Small intestine (tissue), 7 donors: ENCODE measurements at regions not wholly inside any gene's neighbourhood (a gene's known extent, or its start where the extent isn't known, plus 50 kb on each side); places are given as distances from the start of the nearest gene placed in this dataset.

Experiments used
- DNase-seq, 2 donors: peaks; one replicate each; pipeline versions ENCODE4 v3.0.0 to v3.0.0-alpha.2; 2013
- FAIRE-seq: peaks from 2 replicates; lab custom pipeline; 2012; peaks lifted over from hg19 to GRCh38; lab: Jason Lieb, UNC
- H3K27ac ChIP-seq, 3 donors: one replicate each; pipeline ENCODE4 v1.5.1; 2013; ENCODE audit warnings: low read length in 2 of 3, mild to moderate bottlenecking in 2 of 3, control low read depth in 1 of 3, inconsistent platforms in 1 of 3, low read depth in 1 of 3, moderate library complexity in 1 of 3
- H3K27me3 ChIP-seq, 3 donors: one replicate each; pipeline ENCODE4 v1.6.1; 2013; ENCODE audit warnings: low read length in 3 of 3, inconsistent platforms in 1 of 3; ENCODE audit not compliant: control insufficient read depth in 3 of 3, insufficient read depth in 3 of 3
- H3K36me3 ChIP-seq, 3 donors: one replicate each; pipeline ENCODE4 v1.6.1; 2013; ENCODE audit warnings: low read length in 3 of 3, inconsistent platforms in 1 of 3, low read depth in 1 of 3, mild to moderate bottlenecking in 1 of 3, moderate library complexity in 1 of 3; ENCODE audit not compliant: control insufficient read depth in 3 of 3, insufficient read depth in 2 of 3
- H3K4me1 ChIP-seq, 3 donors: one replicate each; pipeline ENCODE4 v1.6.1; 2013; ENCODE audit warnings: low read length in 2 of 3, inconsistent platforms in 1 of 3, low read depth in 1 of 3, mild to moderate bottlenecking in 1 of 3, moderate library complexity in 1 of 3; ENCODE audit not compliant: control insufficient read depth in 3 of 3, insufficient read depth in 2 of 3
- H3K4me3 ChIP-seq, 3 donors: one replicate each; pipeline ENCODE4 v1.5.1; 2013; ENCODE audit warnings: low read length in 3 of 3, control low read depth in 1 of 3, inconsistent platforms in 1 of 3, low read depth in 1 of 3, mild to moderate bottlenecking in 1 of 3, moderate library complexity in 1 of 3
- H3K9me3 ChIP-seq, 2 donors: one replicate each; pipeline ENCODE4 v1.6.1; 2013; ENCODE audit warnings: low read depth in 1 of 2, low read length in 1 of 2; ENCODE audit not compliant: control insufficient read depth in 2 of 2, insufficient read depth in 1 of 2
- WGBS, 3 donors: extraction: QIAGEN DNeasy Blood & Tissue Kit; methylation state at CpG; one replicate each; pipeline ENCODE4 v1.1.7; 2013; 5-methylcytosine and 5-hydroxymethylcytosine counted together
- donor health status: healthy with polysubstance abuse.
- donor health status: control.
- donor health status: control.
- donor health status: Bipolar disorder and iron deficiency.
- donor health status: healthy.

GRCh38 chr3:26522919-26523318, 99.7 kb upstream of the LRRC3B start:
- DNase-seq: no peak
- no peaks in the 10 kb centered on the region for H3K36me3 ChIP-seq
- H3K9me3 ChIP-seq: peaks cover 2 to 10% of the 10 kb centered on the region in 2 donors
- FAIRE-seq: no peak
- WGBS, 3 donors: 70 to 77% (median 75%) methylated on average over 1 of the region's 1 CpG
- H3K27ac ChIP-seq: no peak overlapping the region
- H3K27me3 ChIP-seq: no peaks in the 10 kb centered on the region
- H3K4me1 ChIP-seq: no peaks in the 10 kb centered on the region
- H3K4me3 ChIP-seq: no peak overlapping the region

- no peaks in the 10 kb centered on the region for H3K36me3 ChIP-seq
- WGBS, 3 donors: 87 to 96% (median 92%) methylated on average over 2 of the region's 2 CpGs
- DNase-seq (no peak), FAIRE-seq (no peak)
- no peak overlapping the region for H3K27ac ChIP-seq
- no peaks in the 10 kb centered on the region for H3K4me1 ChIP-seq
- peaks cover 2 to 10% of the 10 kb centered on the region in 2 donors for H3K9me3 ChIP-seq
- no peaks in the 10 kb centered on the region for H3K27me3 ChIP-seq
- H3K4me3 ChIP-seq: no peak overlapping the region
Measured at GRCh38 chr3:26525013-26525412, 97.6 kb upstream of the LRRC3B start.

DNA sequence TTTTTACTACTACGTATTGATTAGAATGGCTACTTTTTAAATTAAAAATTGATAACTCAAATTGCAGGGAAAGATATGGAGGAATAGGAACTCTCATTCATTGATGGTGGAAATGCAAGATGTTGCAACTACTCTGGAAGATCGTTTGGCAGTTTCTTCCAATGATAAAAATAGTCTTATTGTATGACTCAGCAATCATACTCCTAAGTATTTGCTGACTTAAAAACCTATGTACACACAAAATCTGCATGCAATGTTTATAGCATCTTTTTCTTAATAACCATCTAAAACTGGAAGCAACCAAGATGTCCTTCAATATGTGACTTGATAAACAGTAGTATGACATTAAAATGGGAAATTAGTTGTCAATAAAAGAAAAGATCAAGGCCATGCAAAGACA, 87.4 kb upstream of the LRRC3B start:
- DNase-seq (no peak), FAIRE-seq (no peak)
- Histone ChIP-seq H3K4me1 (no peaks in the 10 kb centered on the region), H3K9me3 (no peaks in the 10 kb centered on the region), H3K36me3 (no peaks in the 10 kb centered on the region), H3K27me3 (no peaks in the 10 kb centered on the region), H3K27ac (no peak overlapping the region), H3K4me3 (no peak overlapping the region)
- WGBS, 3 donors: 33 to 57% (median 48%) methylated on average over 2 of the region's 2 CpGs

DNA sequence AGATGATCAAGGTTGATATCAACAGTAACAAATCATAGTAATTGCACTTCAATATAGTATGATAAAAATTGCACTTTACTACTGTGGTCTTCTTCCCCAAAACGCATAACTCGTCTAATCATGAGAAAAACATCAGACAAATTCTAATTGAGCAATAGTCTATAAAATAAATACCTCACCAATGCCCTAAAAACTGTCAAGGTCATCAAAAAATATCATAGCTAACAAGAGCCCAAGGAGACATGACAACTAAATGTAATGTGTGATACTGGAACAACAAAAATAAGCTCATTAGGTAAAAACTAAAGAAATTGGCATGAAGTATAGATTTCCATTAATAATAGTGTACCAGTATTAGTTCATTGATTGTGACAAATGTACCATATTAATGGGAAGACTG, 85.6 kb upstream of the LRRC3B start:
- Histone ChIP-seq H3K27me3 (no peaks in the 10 kb centered on the region), H3K9me3 (no peaks in the 10 kb centered on the region), H3K4me3 (no peak overlapping the region), H3K36me3 (no peaks in the 10 kb centered on the region), H3K4me1 (no peaks in the 10 kb centered on the region), H3K27ac (no peak overlapping the region)
- no peak for FAIRE-seq
- WGBS, 3 donors: 67 to 87% (median 78%) methylated on average over 2 of the region's 2 CpGs
- DNase-seq: no peak

GRCh38 chr3:26550413-26550812, 72.2 kb upstream of the LRRC3B start:
- 10 to 40% (median 33%) methylated on average over 1 of the region's 1 CpG for WGBS, 3 donors
- Histone ChIP-seq H3K27me3 (no peaks in the 10 kb centered on the region), H3K27ac (no peak overlapping the region), H3K36me3 (no peaks in the 10 kb centered on the region), H3K4me3 (no peak overlapping the region), H3K9me3 (no peaks in the 10 kb centered on the region), H3K4me1 (no peaks in the 10 kb centered on the region)
- no peak for FAIRE-seq
- no peak for DNase-seq

- no peaks in the 10 kb centered on the region for H3K4me1 ChIP-seq
- FAIRE-seq (no peak), DNase-seq (no peak)
- WGBS, 3 donors: 67 to 80% (median 73%) methylated on average over 6 of the region's 6 CpGs
- no peaks in the 10 kb centered on the region for H3K36me3 ChIP-seq
- no peaks in the 10 kb centered on the region for H3K27me3 ChIP-seq
- H3K9me3 ChIP-seq: no peaks in the 10 kb centered on the region
- H3K27ac ChIP-seq: no peak overlapping the region
- H3K4me3 ChIP-seq: no peak overlapping the region
Measured at GRCh38 chr3:26556637-26557036, 65.9 kb upstream of the LRRC3B start.

DNA sequence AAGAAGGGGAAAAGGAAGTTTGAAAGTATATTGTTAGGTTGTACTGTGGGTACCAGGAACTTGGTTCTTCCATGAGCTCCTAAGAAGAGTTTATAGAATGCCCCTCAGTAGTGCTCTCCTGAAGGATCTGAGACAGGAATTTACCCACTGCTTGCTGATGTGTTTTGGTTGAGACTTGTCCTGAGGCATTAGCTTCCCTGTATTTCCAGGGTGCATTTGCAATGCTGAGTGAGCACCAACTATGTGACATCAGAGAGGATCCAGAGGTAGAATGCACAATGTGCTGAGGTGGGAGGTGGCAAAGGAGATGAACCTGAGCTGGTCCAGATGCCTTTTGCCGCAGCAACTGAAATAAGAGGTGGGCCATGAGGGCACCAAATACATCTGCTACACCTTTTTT, 64.3 kb upstream of the LRRC3B start:
- H3K27me3 ChIP-seq: no peaks in the 10 kb centered on the region
- FAIRE-seq: no peak
- H3K36me3 ChIP-seq: no peaks in the 10 kb centered on the region
- DNase-seq: no peak
- H3K9me3 ChIP-seq: no peaks in the 10 kb centered on the region
- H3K27ac ChIP-seq: no peak overlapping the region
- no peak overlapping the region for H3K4me3 ChIP-seq
- H3K4me1 ChIP-seq: no peaks in the 10 kb centered on the region
- 91 to 100% (median 95%) methylated on average over 1 of the region's 1 CpG for WGBS, 3 donors

DNA sequence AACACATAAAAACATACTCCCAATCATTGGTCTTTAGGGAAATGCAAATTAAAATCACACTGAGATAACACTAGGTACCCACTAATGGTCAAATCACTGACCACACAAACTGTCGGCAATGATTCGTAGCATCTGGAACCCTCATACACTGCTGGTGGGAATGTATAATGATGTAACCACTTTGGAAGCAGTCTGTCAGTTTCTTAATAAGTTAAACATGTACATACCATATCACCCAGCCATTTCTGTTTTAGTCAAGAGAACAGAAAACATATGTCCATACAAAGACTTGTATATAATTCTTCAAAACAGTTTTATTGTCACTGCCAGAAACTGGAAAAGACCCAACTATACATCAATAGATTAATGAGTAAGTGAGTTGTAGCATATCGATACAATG, 63.3 kb upstream of the LRRC3B start:
- H3K27me3 ChIP-seq: no peaks in the 10 kb centered on the region
- FAIRE-seq: no peak
- DNase-seq: no peak
- no peaks in the 10 kb centered on the region for H3K4me1 ChIP-seq
- no peaks in the 10 kb centered on the region for H3K36me3 ChIP-seq
- no peak overlapping the region for H3K4me3 ChIP-seq
- no peak overlapping the region for H3K27ac ChIP-seq
- no peaks in the 10 kb centered on the region for H3K9me3 ChIP-seq
- WGBS, 3 donors: 74 to 90% (median 86%) methylated on average over 3 of the region's 3 CpGs

GRCh38 chr3:26560081-26560480, 62.5 kb upstream of the LRRC3B start:
- Histone ChIP-seq H3K27me3 (no peaks in the 10 kb centered on the region), H3K4me1 (no peaks in the 10 kb centered on the region), H3K36me3 (no peaks in the 10 kb centered on the region), H3K27ac (no peak overlapping the region), H3K9me3 (no peaks in the 10 kb centered on the region), H3K4me3 (no peak overlapping the region)
- FAIRE-seq: no peak
- DNase-seq: no peak
- WGBS, 3 donors: 66 to 84% (median 83%) methylated on average over 1 of the region's 1 CpG
